K562 (cell line): ENCODE measurements at regions not wholly inside any gene's neighbourhood (a gene's known extent, or its start where the extent isn't known, plus 50 kb on each side); places are given as distances from the start of the nearest gene placed in this dataset.

ENCODE experiments used
- ATF7 ChIP-seq: fragments of 450-650 bp; IDR thresholded peaks from 2 replicates; pipeline ENCODE4 v1.7.1; 2014; ENCODE audit warnings: mild to moderate bottlenecking, moderate library complexity
- CBX3 ChIP-seq, 2 experiments: IDR thresholded peaks; 1 replicate in 1 of 2; 2 replicates in 1 of 2; pipeline ENCODE4 v1.6.1; 2012; ENCODE audit warnings: inconsistent platforms in 2 of 2, low read length in 2 of 2, borderline replicate concordance in 1 of 2, control low read depth in 1 of 2
- CXXC5 ChIP-seq: fragments of 250-450 bp; sonication (Bioruptor Pico); IDR thresholded peaks from 2 replicates; pipeline ENCODE4 v1.8.0; 2022; ENCODE audit warnings: inconsistent platforms, mild to moderate bottlenecking, moderate library complexity
- EHMT2 ChIP-seq: fragments of 450-650 bp; IDR thresholded peaks from 2 replicates; pipeline ENCODE4 v1.6.1; 2018; ENCODE audit warnings: antibody characterized with exemption
- ESRRB ChIP-seq: fragments of 250-450 bp; sonication (Bioruptor Pico); IDR thresholded peaks from 2 replicates; pipeline ENCODE4 v1.5.0; 2020; ENCODE audit warnings: mild to moderate bottlenecking, moderate library complexity, borderline replicate concordance
- FOXO4 ChIP-seq: fragments of 450-650 bp; formaldehyde crosslinking; IDR thresholded peaks from 2 replicates; pipeline ENCODE4 v1.4.0; 2020; ENCODE audit warnings: mild to moderate bottlenecking, moderate library complexity
- GATA2 ChIP-seq: sonication (generic); formaldehyde crosslinking; IDR thresholded peaks from 2 replicates; pipeline ENCODE4 v1.4.0; 2020; ENCODE audit warnings: mild to moderate bottlenecking, missing genetic modification reagents
- HDAC8 ChIP-seq: fragments of 450-650 bp; IDR thresholded peaks from 2 replicates; pipeline ENCODE4 v1.6.1; 2016; ENCODE audit warnings: mild to moderate bottlenecking, missing genetic modification characterization, moderate library complexity, missing compliant biosample characterization
- KDM5B ChIP-seq: fragments of 200-600 bp; sonication (generic); IDR thresholded peaks from 2 replicates; pipeline ENCODE4 v1.6.1; 2012; ENCODE audit warnings: low read depth, mild to moderate bottlenecking, moderate library complexity, low read length, control low read depth, inconsistent platforms; ENCODE audit not compliant: insufficient replicate concordance
- KLF10 ChIP-seq: fragments of 250-450 bp; sonication (Bioruptor Pico); IDR thresholded peaks from 2 replicates; pipeline ENCODE4 v1.6.1; 2021; ENCODE audit warnings: matching md5 sums
- MYBL2 ChIP-seq, 2 experiments: fragments of 450-650 bp in 1 of 2; sonication (generic) in 1 of 2; formaldehyde crosslinking in 1 of 2; IDR thresholded peaks; 2 replicates each; pipeline versions ENCODE4 v1.6.1 to v1.8.1; 2017 to 2022; ENCODE audit warnings: borderline replicate concordance in 1 of 2, inconsistent platforms in 1 of 2, low read depth in 1 of 2, mild to moderate bottlenecking in 1 of 2, missing genetic modification reagents in 1 of 2, moderate library complexity in 1 of 2
- MYNN ChIP-seq, 2 experiments: sonication (generic); formaldehyde crosslinking in 1 of 2; IDR thresholded peaks; 2 replicates each; pipeline versions ENCODE4 v1.5.0 to v1.6.1; 2016 to 2020; ENCODE audit warnings: antibody characterized with exemption in 1 of 2, missing genetic modification reagents in 1 of 2
- NCOA4 ChIP-seq: fragments of 450-650 bp; IDR thresholded peaks from 2 replicates; pipeline ENCODE4 v1.6.1; 2018; ENCODE audit warnings: mild to moderate bottlenecking; ENCODE audit not compliant: partially characterized antibody
- POLR2A ChIP-seq: fragments of 450-650 bp; conservative IDR thresholded peaks from 2 replicates; pipeline ENCODE4 v1.6.1; 2016
- SNIP1 ChIP-seq: fragments of 450-650 bp; IDR thresholded peaks from 2 replicates; pipeline ENCODE4 v1.7.1; 2017; ENCODE audit warnings: low read depth, mild to moderate bottlenecking
- SNRNP70 ChIP-seq: fragments of 200-400 bp; formaldehyde crosslinking; optimal IDR thresholded peaks from 2 replicates; pipeline ENCODE3; 2017; ENCODE audit warnings: low read depth, low read length
- ZNF395 ChIP-seq: fragments of 200-800 bp; sonication (Bioruptor generic); IDR thresholded peaks from 2 replicates; pipeline ENCODE4 v1.6.1; 2017; ENCODE audit warnings: missing genetic modification characterization, missing compliant biosample characterization
- TF ChIP-seq, protein P1 (sequence below): sonication (generic); formaldehyde crosslinking; IDR thresholded peaks from 2 replicates; pipeline ENCODE4 v1.8.1; 2023; ENCODE audit warnings: mild to moderate bottlenecking, missing genetic modification reagents
- TF ChIP-seq, protein P2 (sequence below): fragments of 250-450 bp; sonication (Bioruptor Pico); IDR thresholded peaks from 2 replicates; pipeline ENCODE4 v1.8.0; 2021; ENCODE audit warnings: borderline replicate concordance, mild to moderate bottlenecking, moderate library complexity; ENCODE audit not compliant: poor library complexity, severe bottlenecking
- TF ChIP-seq, protein P3 (sequence below), 2 experiments: fragments of 450-650 bp; IDR thresholded peaks; 2 replicates each; pipeline ENCODE4 v1.6.1; 2016
- TF ChIP-seq, protein P4 (sequence below): IDR thresholded peaks from 2 replicates; pipeline ENCODE4 v1.6.1; 2011; ENCODE audit not compliant: insufficient read length; ENCODE audit errors: extremely low read depth

DNA sequence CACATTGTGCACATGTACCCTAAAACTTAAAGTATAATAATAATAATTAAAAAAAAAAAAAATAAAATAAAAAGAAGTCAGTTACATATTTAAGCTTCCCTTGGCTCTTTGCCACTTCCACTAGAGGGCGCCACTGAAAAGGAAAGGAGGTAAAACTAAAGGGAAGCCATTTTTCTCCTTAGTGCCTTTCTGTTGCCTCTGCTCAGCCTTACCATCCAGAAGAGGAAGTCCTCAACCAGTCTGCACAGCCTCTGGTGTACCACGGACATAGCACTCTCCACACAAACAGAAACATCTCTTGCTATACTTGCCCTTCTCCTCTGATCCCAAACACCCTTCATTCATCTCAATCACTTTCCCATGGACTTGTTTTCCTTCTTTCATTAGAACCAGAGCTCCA, 169.0 kb upstream of the EEA1 start (continued):
- TF ChIP-seq CXXC5 (CRISPR knock-in tag) (peak; percentile 48; the same call in 1 of the 2 replicates), CBX3 (IDR thresholded peaks at IDR 0.05; ENCODE audit: borderline replicate concordance in 1 of 2, low read length in 2 of 2) (peak in 1 of 2 experiments; percentile 70; a peak in 2 of 3 replicates), EHMT2 (peak; percentile 88), ESRRB (CRISPR knock-in tag) (no peak), MYNN (IDR thresholded peaks at IDR 0.05) (no peak), MYNN (CRISPR knock-in tag; IDR thresholded peaks at IDR 0.05) (no peak), FOXO4 (no peak), GATA2 (CRISPR knock-in tag) (no peak), MYBL2 (IDR thresholded peaks at IDR 0.05; ENCODE audit: low read depth) (no peak), MYBL2 (CRISPR knock-in tag; IDR thresholded peaks at IDR 0.05; ENCODE audit: borderline replicate concordance) (no peak), POLR2A (no peak), KLF10 (CRISPR knock-in tag) (no peak), HDAC8 (tag) (no peak), ZNF395 (CRISPR knock-in tag) (peak; percentile 87), SNIP1 (no peak), KDM5B (no peak), ATF7 (no peak), SNRNP70 (no peak), NCOA4 (no peak)
- TF ChIP-seq, protein P1, sequence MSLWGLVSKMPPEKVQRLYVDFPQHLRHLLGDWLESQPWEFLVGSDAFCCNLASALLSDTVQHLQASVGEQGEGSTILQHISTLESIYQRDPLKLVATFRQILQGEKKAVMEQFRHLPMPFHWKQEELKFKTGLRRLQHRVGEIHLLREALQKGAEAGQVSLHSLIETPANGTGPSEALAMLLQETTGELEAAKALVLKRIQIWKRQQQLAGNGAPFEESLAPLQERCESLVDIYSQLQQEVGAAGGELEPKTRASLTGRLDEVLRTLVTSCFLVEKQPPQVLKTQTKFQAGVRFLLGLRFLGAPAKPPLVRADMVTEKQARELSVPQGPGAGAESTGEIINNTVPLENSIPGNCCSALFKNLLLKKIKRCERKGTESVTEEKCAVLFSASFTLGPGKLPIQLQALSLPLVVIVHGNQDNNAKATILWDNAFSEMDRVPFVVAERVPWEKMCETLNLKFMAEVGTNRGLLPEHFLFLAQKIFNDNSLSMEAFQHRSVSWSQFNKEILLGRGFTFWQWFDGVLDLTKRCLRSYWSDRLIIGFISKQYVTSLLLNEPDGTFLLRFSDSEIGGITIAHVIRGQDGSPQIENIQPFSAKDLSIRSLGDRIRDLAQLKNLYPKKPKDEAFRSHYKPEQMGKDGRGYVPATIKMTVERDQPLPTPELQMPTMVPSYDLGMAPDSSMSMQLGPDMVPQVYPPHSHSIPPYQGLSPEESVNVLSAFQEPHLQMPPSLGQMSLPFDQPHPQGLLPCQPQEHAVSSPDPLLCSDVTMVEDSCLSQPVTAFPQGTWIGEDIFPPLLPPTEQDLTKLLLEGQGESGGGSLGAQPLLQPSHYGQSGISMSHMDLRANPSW, result no peak
- TF ChIP-seq, protein P2, sequence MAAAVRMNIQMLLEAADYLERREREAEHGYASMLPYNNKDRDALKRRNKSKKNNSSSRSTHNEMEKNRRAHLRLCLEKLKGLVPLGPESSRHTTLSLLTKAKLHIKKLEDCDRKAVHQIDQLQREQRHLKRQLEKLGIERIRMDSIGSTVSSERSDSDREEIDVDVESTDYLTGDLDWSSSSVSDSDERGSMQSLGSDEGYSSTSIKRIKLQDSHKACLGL (CRISPR knock-in tag), result no peak
- TF ChIP-seq, protein P3, sequence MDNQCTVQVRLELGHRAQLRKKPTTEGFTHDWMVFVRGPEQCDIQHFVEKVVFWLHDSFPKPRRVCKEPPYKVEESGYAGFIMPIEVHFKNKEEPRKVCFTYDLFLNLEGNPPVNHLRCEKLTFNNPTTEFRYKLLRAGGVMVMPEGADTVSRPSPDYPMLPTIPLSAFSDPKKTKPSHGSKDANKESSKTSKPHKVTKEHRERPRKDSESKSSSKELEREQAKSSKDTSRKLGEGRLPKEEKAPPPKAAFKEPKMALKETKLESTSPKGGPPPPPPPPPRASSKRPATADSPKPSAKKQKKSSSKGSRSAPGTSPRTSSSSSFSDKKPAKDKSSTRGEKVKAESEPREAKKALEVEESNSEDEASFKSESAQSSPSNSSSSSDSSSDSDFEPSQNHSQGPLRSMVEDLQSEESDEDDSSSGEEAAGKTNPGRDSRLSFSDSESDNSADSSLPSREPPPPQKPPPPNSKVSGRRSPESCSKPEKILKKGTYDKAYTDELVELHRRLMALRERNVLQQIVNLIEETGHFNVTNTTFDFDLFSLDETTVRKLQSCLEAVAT (IDR thresholded peaks at IDR 0.05), result no peak
- TF ChIP-seq, protein P4, sequence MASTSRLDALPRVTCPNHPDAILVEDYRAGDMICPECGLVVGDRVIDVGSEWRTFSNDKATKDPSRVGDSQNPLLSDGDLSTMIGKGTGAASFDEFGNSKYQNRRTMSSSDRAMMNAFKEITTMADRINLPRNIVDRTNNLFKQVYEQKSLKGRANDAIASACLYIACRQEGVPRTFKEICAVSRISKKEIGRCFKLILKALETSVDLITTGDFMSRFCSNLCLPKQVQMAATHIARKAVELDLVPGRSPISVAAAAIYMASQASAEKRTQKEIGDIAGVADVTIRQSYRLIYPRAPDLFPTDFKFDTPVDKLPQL, result no peak
